Tibial artery (tissue), 4 donors: ENCODE measurements at regions not wholly inside any gene's neighbourhood (a gene's known extent, or its start where the extent isn't known, plus 50 kb on each side); places are given as distances from the start of the nearest gene placed in this dataset.

Source experiments
- DNase-seq, 2 donors: peaks; one replicate each; pipeline ENCODE4 v3.0.0-alpha.2; 2019
- H3K27ac ChIP-seq, 2 donors: fragments of 200-600 bp; sonication (generic) in 1 of 2; 1 replicate in 1 of 2; 2 replicates in 1 of 2; pipeline ENCODE4 v1.5.1; 2018 to 2019; ENCODE audit warnings: mild to moderate bottlenecking in 1 of 2
- H3K27me3 ChIP-seq, 2 donors: fragments of 200-600 bp; sonication (generic) in 1 of 2; one replicate each; pipeline versions ENCODE4 v1.5.1 to v1.6.0; 2016 to 2019
- H3K36me3 ChIP-seq, 3 donors: fragments of 200-600 bp; sonication (generic) in 2 of 3; one replicate each; pipeline ENCODE4 v1.5.1; 2016 to 2019; ENCODE audit warnings: mild to moderate bottlenecking in 2 of 3
- H3K4me1 ChIP-seq, 4 donors: fragments of 200-600 bp; sonication (generic) in 2 of 4; 1 replicate in 3 of 4; 2 replicates in 1 of 4; pipeline ENCODE4 v1.5.1; 2016 to 2019
- H3K4me3 ChIP-seq, 2 donors: fragments of 200-600 bp; sonication (generic) in 1 of 2; 1 replicate in 1 of 2; 2 replicates in 1 of 2; pipeline ENCODE4 v1.5.1; 2018 to 2019; ENCODE audit warnings: mild to moderate bottlenecking in 2 of 2
- H3K9me3 ChIP-seq, 3 donors: fragments of 200-600 bp; sonication (generic) in 1 of 3; one replicate each; pipeline ENCODE4 v1.5.1; 2016 to 2019
- CTCF ChIP-seq, 2 experiments: fragments of 200-600 bp in 1 of 2; fragments of 450-650 bp in 1 of 2; IDR thresholded peaks; one replicate each; pipeline ENCODE4 v1.5.1; 2017 to 2019; ENCODE audit warnings: antibody characterized with exemption in 2 of 2, mild to moderate bottlenecking in 1 of 2, moderate library complexity in 1 of 2
- intact Hi-C: fragments of 100-400 bp; cut with DNase I; formaldehyde crosslinking; loops from one replicate; pipeline ENCODE4 v1.15.0; 2023; ENCODE audit warnings: low total_unique reads

- no peaks in the 10 kb centered on the region for H3K36me3 ChIP-seq
- no peak for DNase-seq
- H3K27ac ChIP-seq, result no peak overlapping the region
- no peak overlapping the region for H3K4me3 ChIP-seq
- H3K9me3 ChIP-seq, result peaks cover 0 to 10% (median 3%) of the 10 kb centered on the region in 3 donors
- no peak for TF ChIP-seq CTCF (IDR thresholded peaks at IDR 0.05)
- intact Hi-C loops, result no loop called here
- no peaks in the 10 kb centered on the region for H3K4me1 ChIP-seq
- no peaks in the 10 kb centered on the region for H3K27me3 ChIP-seq
These were observed 67.6 kb upstream of the RGMB start for GRCh38 chr5:98705841-98706240.

- intact Hi-C loops, result no loop called here
- H3K4me1 ChIP-seq, result no peaks in the 10 kb centered on the region
- H3K27ac ChIP-seq, result no peak overlapping the region
- peaks cover 0 to 3% (median 0%) of the 10 kb centered on the region in 3 donors for H3K9me3 ChIP-seq
- H3K4me3 ChIP-seq, result no peak overlapping the region
- DNase-seq, result no peak
- no peaks in the 10 kb centered on the region for H3K27me3 ChIP-seq
- no peaks in the 10 kb centered on the region for H3K36me3 ChIP-seq
- TF ChIP-seq CTCF (IDR thresholded peaks at IDR 0.05), result no peak
These were observed 63.8 kb upstream of the RGMB start for GRCh38 chr5:98709681-98710080.

GRCh38 chr5:98713027-98713426 lies 60.4 kb upstream of the RGMB start:
- no peaks in the 10 kb centered on the region for H3K9me3 ChIP-seq
- TF ChIP-seq CTCF (IDR thresholded peaks at IDR 0.05), result no peak
- no peak overlapping the region for H3K27ac ChIP-seq
- DNase-seq, result no peak
- intact Hi-C loops, result no loop called here
- no peaks in the 10 kb centered on the region for H3K27me3 ChIP-seq
- H3K36me3 ChIP-seq, result no peaks in the 10 kb centered on the region
- no peak overlapping the region for H3K4me3 ChIP-seq
- no peaks in the 10 kb centered on the region for H3K4me1 ChIP-seq

GRCh38 chr5:98713856-98714255 lies 59.6 kb upstream of the RGMB start:
- Histone ChIP-seq H3K9me3 (no peaks in the 10 kb centered on the region), H3K4me3 (no peak overlapping the region), H3K27ac (no peak overlapping the region), H3K4me1 (no peaks in the 10 kb centered on the region), H3K36me3 (no peaks in the 10 kb centered on the region), H3K27me3 (no peaks in the 10 kb centered on the region)
- intact Hi-C loops, result no loop called here
- DNase-seq, result no peak
- no peak for TF ChIP-seq CTCF (IDR thresholded peaks at IDR 0.05)

GRCh38 chr5:98714710-98715288 lies 58.7 kb upstream of the RGMB start:
- Histone ChIP-seq H3K4me3 (no peak overlapping the region), H3K9me3 (no peaks in the 10 kb centered on the region), H3K4me1 (no peaks in the 10 kb centered on the region), H3K27ac (no peak overlapping the region), H3K27me3 (no peaks in the 10 kb centered on the region), H3K36me3 (no peaks in the 10 kb centered on the region)
- no peak for DNase-seq
- intact Hi-C loops, result no loop called here
- no peak for TF ChIP-seq CTCF (IDR thresholded peaks at IDR 0.05)
